Renal pelvis (tissue), 1 donor: ENCODE measurements at regions not wholly inside any gene's neighbourhood (a gene's known extent, or its start where the extent isn't known, plus 50 kb on each side); places are given as distances from the start of the nearest gene placed in this dataset.
"Not testable (repeated sequence)": the region's sequence is repeated elsewhere in the genome, so short reads cannot be mapped to it uniquely, and the experiment has no call there.

ENCODE experiments used
- DNase-seq: peaks from one replicate; pipeline ENCODE4 v3.0.0-alpha.2; 2013

GRCh38 chr6:147973806-147974205 lies 368.8 kb upstream of the SASH1 start:
- no peak for DNase-seq

- DNase-seq, result no peak
Observed at GRCh38 chr6:147974376-147974775, 368.3 kb upstream of the SASH1 start.

- DNase-seq, result no peak
Observed at GRCh38 chr6:147977851-147978465, 364.7 kb upstream of the SASH1 start.

DNA sequence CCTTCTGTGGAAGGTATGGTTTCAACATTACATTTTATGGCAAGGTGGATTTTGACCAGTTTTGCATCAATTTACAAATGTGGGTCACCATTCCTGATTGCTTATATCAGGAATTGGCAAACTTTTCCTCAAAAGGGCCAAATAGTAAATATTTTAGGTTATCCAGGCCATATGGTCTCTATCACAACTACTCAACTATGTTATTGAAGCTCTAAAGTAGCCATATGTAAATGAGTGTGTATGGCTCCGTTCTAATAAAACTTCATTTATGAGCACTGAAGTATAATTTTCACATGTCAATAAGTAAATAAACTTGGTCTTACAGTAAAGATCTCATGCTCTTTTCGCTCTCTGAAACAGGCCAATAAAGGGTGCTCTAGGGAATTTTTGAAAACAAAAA lies 362.7 kb upstream of the SASH1 start:
- DNase-seq, result no peak

DNA sequence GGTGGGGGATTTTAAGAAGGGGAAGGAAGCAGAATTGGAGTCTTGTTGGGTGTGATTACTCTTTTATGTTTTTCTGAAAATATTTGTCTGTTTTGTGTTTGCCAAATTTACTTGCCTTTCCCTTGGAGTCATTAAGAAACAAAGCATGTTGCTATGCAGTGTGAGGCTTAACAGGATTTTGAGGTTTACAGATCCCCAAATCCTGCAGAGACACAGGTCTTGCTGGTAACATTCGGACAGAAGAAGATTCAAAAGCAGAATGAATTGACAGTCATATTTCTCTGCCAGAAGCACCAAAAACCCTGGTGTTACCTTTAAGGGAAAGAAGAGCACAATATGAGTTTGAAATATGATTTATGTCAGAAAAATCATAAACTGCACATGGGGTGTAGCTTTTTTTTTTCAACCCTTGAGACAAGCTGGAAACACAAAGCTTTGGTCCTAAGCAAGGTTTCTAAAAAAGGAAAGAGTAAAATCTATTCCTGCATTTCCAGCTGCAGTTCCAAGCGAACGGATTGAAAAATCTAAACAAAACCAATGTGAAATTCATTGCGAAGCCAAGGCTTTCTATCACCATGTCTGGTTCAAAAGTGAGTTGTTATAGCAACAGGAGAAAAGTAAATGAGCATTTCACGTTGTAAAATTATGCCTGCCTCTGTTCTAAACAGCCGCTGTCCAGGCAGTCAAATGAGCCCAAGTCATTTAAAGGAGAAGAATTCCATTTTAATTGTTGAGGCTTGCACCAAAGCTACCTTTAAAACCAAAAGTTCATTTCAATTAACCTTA lies 358.9 kb upstream of the SASH1 start:
- DNase-seq, result peak; percentile 24

DNA sequence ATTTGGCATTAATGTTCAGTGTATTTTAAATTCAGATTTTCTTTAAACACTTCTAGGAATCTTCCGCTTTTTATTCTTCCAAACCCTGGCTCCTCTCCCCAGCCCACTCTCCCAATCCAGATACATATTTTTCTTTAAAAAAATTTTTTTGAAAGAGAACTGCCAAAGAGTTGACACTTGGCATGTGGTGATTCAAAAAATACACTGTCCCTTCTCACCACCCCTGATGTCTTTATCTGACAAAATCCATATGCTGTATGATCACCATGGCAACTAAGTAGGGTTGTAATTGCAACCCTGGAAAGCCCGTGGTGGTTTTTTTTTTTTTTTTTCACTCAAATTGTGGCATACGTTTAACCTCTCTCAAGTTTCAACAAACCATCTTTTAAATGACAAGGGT lies 355.8 kb upstream of the SASH1 start:
- DNase-seq, result peak; percentile 16

DNA sequence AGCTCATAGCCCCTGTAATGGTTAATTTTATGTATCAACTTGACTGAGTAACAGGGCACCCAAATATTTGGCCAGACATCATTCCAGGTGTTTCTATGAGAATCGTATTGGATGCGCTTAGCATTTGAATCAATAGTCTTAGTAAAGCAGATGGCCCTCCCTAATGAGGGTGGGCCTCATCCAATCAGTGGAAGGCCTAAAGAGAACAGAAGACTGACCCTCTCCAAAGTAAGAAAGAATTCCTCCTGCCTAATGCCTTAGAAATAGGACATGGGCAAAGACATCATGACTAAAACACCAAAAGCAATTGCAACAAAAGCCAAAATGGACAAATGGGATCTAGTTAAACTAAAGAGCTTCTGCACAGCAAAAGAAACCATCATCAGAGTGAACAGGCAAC lies 352.5 kb upstream of the SASH1 start:
- DNase-seq, result no peak

DNA sequence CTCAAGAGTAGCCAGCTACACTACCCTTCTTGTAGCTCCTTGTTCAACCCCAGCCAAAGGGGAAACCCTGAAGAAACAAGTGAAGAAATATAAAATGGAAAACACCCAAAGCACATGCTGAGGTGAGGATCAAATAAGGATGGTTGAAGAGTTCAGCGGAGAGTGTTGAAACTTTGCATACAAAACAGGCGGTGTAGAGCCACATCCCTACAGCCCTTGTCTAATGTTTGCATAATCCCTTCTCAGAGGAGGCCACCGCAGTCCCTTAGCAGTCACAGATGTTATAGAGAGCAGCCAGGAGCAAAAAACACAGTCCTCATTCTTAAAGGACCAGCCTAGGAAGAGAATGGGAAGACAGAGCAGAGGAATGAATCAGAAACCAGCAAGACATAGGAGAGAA lies 350.7 kb upstream of the SASH1 start:
- no peak for DNase-seq

DNA sequence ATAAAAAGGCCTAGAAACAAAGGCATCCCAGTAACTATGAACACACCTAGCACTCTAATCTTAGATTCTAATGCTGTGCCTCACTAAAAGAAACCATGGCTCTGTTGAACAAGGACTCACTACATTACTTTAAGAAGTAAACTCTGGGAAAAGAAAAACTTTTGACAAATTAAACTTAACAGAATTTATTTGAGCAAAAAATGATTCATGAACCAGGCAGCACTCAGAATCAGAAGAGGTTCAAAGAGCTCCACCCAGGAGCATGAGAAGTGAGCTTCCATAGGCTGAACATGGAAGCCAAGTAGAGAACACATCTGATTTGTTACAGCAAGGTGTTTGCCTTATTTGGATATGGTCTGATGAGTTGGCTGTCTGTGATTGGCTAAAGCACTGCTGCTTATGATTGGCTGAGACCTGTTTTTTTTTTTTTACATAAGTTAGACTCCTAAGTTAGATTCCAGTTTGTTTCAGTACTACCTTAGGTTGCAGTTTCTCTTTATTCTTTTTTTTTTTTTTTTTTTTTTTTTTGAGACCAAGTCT lies 343.6 kb upstream of the SASH1 start:
- DNase-seq, result no peak

GRCh38 chr6:148001844-148002642 lies 340.6 kb upstream of the SASH1 start:
- DNase-seq, result no peak

GRCh38 chr6:148004651-148005050 lies 338.0 kb upstream of the SASH1 start:
- no peak for DNase-seq

DNA sequence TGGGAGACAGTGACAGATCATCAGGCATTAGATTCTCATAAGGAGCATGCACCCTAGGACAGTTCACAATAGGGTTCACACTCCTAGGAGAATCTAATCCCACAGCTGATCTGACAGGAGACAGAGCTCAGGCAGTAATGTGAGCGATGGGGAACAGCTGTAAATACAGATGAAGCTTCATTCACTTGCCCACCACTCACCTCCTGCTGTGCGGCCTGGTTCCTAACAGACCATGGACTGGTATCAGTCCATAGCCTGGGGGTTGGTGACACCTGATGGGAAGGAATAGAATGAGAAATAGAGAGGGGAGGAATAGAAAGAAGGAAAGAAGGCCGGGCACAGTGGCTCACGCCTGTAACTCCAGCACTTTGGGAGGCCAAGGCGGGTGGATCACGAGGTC lies 336.8 kb upstream of the SASH1 start:
- DNase-seq, result no peak

- not testable (repeated sequence) for DNase-seq
Observed at GRCh38 chr6:148010516-148010915, 332.1 kb upstream of the SASH1 start.

- DNase-seq, result no peak
Observed at GRCh38 chr6:148016013-148016412, 326.6 kb upstream of the SASH1 start.

DNA sequence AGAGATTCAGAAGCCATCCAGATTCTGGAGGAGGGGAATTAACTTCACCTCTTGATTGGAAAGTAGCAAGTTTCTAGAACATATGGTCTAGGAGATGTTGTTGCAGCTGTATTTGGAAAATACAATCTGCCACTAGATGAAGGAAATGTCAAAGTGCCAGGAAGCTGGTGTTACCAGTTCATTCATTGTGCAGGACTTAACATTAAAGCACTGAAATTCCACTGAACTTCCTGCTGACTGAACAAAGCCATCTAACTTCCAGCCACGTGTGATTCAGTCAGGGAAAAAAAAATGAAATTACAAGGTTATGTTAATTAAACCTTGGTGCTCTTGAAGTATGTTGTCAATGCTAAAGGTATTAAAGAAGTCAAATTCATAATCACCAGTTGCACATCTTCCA lies 321.5 kb upstream of the SASH1 start:
- DNase-seq, result no peak

GRCh38 chr6:148021699-148022098 lies 320.9 kb upstream of the SASH1 start:
- no peak for DNase-seq

DNA sequence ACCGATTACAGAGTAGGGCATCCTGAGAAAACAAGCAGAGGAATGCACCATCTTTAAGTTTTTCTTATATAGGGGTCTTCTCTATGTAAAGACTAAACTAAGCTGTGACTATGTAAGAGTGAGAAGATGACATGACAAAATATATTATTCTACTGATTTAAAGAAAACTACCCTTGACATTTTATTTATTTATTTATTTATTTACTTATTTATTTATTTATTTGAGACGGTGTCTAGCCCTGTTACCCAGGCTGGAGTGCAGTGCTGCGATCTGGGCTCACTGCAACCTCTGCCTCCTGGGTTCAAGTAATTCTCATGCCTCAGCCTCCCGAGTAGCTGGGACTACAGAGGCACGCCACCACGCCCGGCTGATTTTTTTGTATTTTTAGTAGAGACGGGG lies 320.4 kb upstream of the SASH1 start:
- DNase-seq, result not testable (repeated sequence)

GRCh38 chr6:148027201-148027600 lies 315.4 kb upstream of the SASH1 start:
- no peak for DNase-seq

DNA sequence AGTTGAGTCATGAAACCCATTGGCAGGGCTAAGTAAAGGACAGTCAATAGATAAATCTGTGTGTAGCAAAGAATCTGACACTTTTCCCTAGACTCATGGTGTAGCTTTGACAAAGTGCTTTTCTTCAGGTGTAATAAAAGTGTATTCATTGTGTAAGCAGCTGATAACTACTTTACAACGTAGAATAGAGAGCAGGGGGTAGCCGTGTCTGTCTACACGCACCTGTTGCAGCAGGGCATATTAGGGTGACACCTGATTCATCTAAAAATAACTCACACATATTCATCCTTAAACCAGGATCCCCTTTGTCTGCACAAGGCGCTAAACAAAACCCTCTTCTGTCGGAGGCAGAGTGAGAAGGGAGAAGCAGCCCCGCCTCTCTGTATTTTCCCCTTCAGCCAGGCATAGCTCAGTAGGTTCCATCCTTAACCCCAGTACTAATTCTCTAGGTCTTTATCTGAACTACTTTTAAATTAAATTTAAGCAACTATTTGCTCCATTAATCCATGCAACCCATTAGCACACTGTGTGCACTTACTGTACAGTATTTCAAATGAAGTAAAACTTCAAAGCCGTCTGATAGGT lies 306.7 kb upstream of the SASH1 start:
- DNase-seq, result no peak

- no peak for DNase-seq
Observed at GRCh38 chr6:148037496-148037895, 305.1 kb upstream of the SASH1 start.

DNA sequence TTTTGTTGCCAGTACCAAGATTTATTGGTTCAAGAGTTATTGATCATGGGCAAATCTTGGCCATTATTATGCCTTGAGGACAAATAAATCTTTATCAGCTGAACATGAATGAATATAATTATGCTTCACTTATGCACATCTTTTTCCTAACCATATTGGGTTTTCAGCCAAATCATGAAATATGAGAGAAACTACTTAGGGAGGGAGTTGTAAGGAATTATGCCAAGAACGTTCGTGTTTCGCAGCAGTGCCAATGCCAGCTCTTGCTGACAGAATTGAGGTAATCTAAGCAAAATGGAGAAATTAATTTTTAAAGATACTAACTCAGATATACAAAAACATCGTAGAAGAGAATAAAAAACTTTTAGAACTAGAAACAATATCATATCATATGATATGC lies 301.1 kb upstream of the SASH1 start:
- no peak for DNase-seq

GRCh38 chr6:148042536-148042935 lies 300.1 kb upstream of the SASH1 start:
- DNase-seq, result no peak
